A673 (cell line): ENCODE measurements at regions not wholly inside any gene's neighbourhood (a gene's known extent, or its start where the extent isn't known, plus 50 kb on each side); places are given as distances from the start of the nearest gene placed in this dataset.

Experiments used
- BruUV-seq: library from RNA; stranded (reverse); fragments of 400-500 nt; replicated peaks from 2 replicates; lab custom pipeline; 2021; lab: Mats Ljungman, UMichigan
- CTCF ChIA-PET: fragments of 300-600 bp; sonication (Branson Sonifier 250); formaldehyde crosslinking; loops from one replicate; lab custom pipeline; 2022; ENCODE audit warnings: antibody characterized with exemption; lab: Charles Lee
- POLR2A ChIA-PET: fragments of 300-600 bp; sonication (Branson Sonifier 250); formaldehyde crosslinking; loops from one replicate; lab custom pipeline; 2022; ENCODE audit warnings: antibody characterized with exemption; ENCODE audit not compliant: low non-redundant PET; lab: Charles Lee
- DNase-seq: peaks from one replicate; pipeline ENCODE4 v3.0.0-alpha.2; 2015; ENCODE audit warnings: low spot score
- H3K27ac ChIP-seq: fragments of 200-600 bp; sonication (generic); 2 replicates; pipeline ENCODE4 v1.5.1; 2016; ENCODE audit warnings: mixed run types, low read depth, mild to moderate bottlenecking, mixed read lengths, antibody characterized with exemption, low read length; ENCODE audit not compliant: poor library complexity, severe bottlenecking
- H3K27me3 ChIP-seq: fragments of 200-600 bp; sonication (generic); replicated peaks from 2 replicates; pipeline ENCODE4 v1.6.1; 2017; ENCODE audit warnings: mixed run types, low read depth, mild to moderate bottlenecking, mixed read lengths, antibody characterized with exemption, low read length; ENCODE audit not compliant: insufficient read depth, poor library complexity
- H3K36me3 ChIP-seq: fragments of 200-600 bp; sonication (generic); 2 replicates; pipeline ENCODE4 v1.6.1; 2016; ENCODE audit warnings: mixed run types, mild to moderate bottlenecking, mixed read lengths, antibody characterized with exemption, low read length; ENCODE audit not compliant: insufficient read depth, poor library complexity, severe bottlenecking
- H3K4me1 ChIP-seq: fragments of 200-600 bp; sonication (generic); 2 replicates; pipeline ENCODE4 v1.6.1; 2017; ENCODE audit warnings: mixed run types, mild to moderate bottlenecking, mixed read lengths, antibody characterized with exemption, low read length; ENCODE audit not compliant: insufficient read depth, poor library complexity, severe bottlenecking
- H3K4me3 ChIP-seq: fragments of 200-600 bp; sonication (generic); 2 replicates; pipeline ENCODE4 v1.5.1; 2016; ENCODE audit warnings: low read depth, mixed run types, mild to moderate bottlenecking, mixed read lengths, low read length; ENCODE audit not compliant: poor library complexity, severe bottlenecking
- H3K9me3 ChIP-seq: fragments of 200-600 bp; sonication (generic); 2 replicates; pipeline ENCODE4 v1.6.1; 2016; ENCODE audit warnings: mixed run types, low read depth, mild to moderate bottlenecking, mixed read lengths, antibody characterized with exemption, low read length; ENCODE audit not compliant: poor library complexity, severe bottlenecking
- EZH2 ChIP-seq: fragments of 200-600 bp; sonication (generic); IDR thresholded peaks from 2 replicates; pipeline ENCODE4 v1.6.1; 2017; ENCODE audit warnings: borderline replicate concordance, low read depth, mild to moderate bottlenecking, mixed read lengths, antibody characterized with exemption, low read length; ENCODE audit not compliant: poor library complexity, severe bottlenecking
- intact Hi-C: fragments of 100-400 bp; cut with micrococcal nuclease; formaldehyde crosslinking; loops from one replicate; pipeline ENCODE4 v1.10.0; 2022; ENCODE audit not compliant: unreplicated experiment
- TF ChIP-seq, protein P1 (sequence below): fragments of 300-800, 200-600 bp; sonication (generic); conservative IDR thresholded peaks from 2 replicates; pipeline ENCODE4 v1.5.1; 2017; ENCODE audit warnings: low read depth, mild to moderate bottlenecking, antibody characterized with exemption, low read length, moderate library complexity, mixed read lengths

DNA sequence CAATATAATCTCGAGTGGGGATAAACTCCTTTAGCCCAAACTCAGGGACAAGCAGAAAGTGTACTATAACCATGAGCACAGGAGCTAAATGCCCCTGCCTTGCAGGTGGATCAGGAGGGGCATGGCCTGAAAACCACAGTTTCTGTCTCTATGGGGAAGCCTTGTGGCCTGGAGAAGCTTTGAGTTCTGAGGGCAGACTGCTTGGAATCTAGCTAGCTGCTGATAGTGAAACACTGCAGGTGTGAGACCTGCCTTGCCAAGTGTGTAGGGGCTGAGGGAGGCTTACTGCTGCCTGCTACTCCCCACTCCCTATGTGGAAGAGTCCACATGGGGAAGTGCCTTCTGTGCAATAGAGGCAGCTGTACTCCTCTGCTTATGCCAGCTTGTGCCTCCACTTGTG lies 352.3 kb upstream of the OR4E1 start:
- Histone ChIP-seq H3K9me3 (no peaks in the 10 kb centered on the region), H3K4me1 (no peaks in the 10 kb centered on the region), H3K27me3 (no peaks in the 10 kb centered on the region), H3K27ac (no peak overlapping the region), H3K36me3 (no peaks in the 10 kb centered on the region), H3K4me3 (no peak overlapping the region)
- POLR2A ChIA-PET: no interaction called here
- no TSS peak for BruUV-seq
- no peak for TF ChIP-seq EZH2
- TF ChIP-seq, protein P1, sequence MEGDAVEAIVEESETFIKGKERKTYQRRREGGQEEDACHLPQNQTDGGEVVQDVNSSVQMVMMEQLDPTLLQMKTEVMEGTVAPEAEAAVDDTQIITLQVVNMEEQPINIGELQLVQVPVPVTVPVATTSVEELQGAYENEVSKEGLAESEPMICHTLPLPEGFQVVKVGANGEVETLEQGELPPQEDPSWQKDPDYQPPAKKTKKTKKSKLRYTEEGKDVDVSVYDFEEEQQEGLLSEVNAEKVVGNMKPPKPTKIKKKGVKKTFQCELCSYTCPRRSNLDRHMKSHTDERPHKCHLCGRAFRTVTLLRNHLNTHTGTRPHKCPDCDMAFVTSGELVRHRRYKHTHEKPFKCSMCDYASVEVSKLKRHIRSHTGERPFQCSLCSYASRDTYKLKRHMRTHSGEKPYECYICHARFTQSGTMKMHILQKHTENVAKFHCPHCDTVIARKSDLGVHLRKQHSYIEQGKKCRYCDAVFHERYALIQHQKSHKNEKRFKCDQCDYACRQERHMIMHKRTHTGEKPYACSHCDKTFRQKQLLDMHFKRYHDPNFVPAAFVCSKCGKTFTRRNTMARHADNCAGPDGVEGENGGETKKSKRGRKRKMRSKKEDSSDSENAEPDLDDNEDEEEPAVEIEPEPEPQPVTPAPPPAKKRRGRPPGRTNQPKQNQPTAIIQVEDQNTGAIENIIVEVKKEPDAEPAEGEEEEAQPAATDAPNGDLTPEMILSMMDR: no peak
- intact Hi-C loops: no loop called here
- no peak for DNase-seq
- CTCF ChIA-PET: interaction anchor here (0.6 kb wide), 1 partner anchor 1181 kb away, joined by 3 read pairs; no protein-coding TSS in a partner anchor

DNA sequence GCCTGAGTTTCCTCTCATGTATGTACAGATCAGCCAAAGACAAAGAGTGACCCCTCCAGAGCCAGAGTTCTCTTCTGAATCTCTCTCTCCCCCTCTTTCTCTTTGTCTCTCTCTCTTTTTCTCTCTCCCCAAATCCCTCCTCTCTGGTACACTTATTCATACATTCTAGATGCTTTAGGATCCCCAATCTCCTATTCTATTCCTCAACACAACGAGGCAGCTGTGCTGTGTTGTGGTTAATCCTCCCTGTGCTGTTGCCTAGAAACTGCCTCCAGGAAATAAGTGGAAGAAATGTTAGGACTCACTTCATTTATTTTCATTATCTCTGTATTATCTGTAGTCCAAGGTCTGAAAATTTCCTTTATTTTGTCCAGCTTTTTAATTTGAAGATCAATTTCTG lies 350.5 kb upstream of the OR4E1 start:
- no TSS peak for BruUV-seq
- Histone ChIP-seq H3K9me3 (no peaks in the 10 kb centered on the region), H3K27ac (no peak overlapping the region), H3K27me3 (no peaks in the 10 kb centered on the region), H3K4me3 (no peak overlapping the region), H3K36me3 (no peaks in the 10 kb centered on the region), H3K4me1 (no peaks in the 10 kb centered on the region)
- intact Hi-C loops: no loop called here
- DNase-seq: no peak
- ChIA-PET CTCF (no interaction called here), POLR2A (no interaction called here)
- TF ChIP-seq, protein P1: no peak
- no peak for TF ChIP-seq EZH2

DNA sequence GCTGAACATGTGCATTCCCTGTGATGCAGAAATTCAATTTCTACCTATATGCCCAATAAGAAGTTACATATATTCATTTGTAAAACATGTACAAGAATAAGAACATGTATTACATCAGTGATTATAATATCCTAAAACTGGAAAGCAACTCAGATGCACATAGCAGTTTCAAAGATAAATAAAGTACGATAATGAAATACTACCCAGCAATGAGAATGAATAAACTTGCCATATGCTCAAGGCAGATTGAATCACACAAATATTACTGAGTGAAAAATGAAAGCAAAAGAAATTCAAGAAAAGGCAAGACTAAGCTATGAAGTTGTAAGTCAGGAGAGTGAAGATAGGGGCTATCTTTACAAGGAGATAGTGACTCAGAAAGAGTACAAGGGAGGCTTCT lies 345.3 kb upstream of the OR4E1 start:
- Histone ChIP-seq H3K36me3 (no peaks in the 10 kb centered on the region), H3K9me3 (no peaks in the 10 kb centered on the region), H3K27me3 (no peaks in the 10 kb centered on the region), H3K27ac (no peak overlapping the region), H3K4me3 (no peak overlapping the region), H3K4me1 (no peaks in the 10 kb centered on the region)
- ChIA-PET POLR2A (no interaction called here), CTCF (interaction anchor here (0.6 kb wide), 1 partner anchor 61 kb away, joined by 3 read pairs; no protein-coding TSS in a partner anchor)
- DNase-seq: no peak
- no TSS peak for BruUV-seq
- intact Hi-C loops: no loop called here
- no peak for TF ChIP-seq EZH2
- TF ChIP-seq, protein P1: no peak
